ENCODE measurements at regions not wholly inside any gene's neighbourhood (a gene's known extent, or its start where the extent isn't known, plus 50 kb on each side); places are given as distances from the start of the nearest gene placed in this dataset.

- peak; percentile 91 for TF ChIP-seq ZNF362 (tag by site-specific recombination; IDR thresholded peaks at IDR 0.05)
- TF ChIP-seq KLF8 (tag by site-specific recombination; IDR thresholded peaks at IDR 0.05) = peak; percentile 92
- no peak for TF ChIP-seq ZNF19 (tag by site-specific recombination; IDR thresholded peaks at IDR 0.05; ENCODE audit: low read depth)
- TF ChIP-seq ZNF404 (tag by site-specific recombination; IDR thresholded peaks at IDR 0.05) = no peak
- TF ChIP-seq ZNF670 (tag by site-specific recombination; IDR thresholded peaks at IDR 0.05; ENCODE audit: low read depth) = no peak
- no peak for TF ChIP-seq ZNF704 (tag by site-specific recombination; IDR thresholded peaks at IDR 0.05)
- TF ChIP-seq ZNF391 (tag by site-specific recombination; IDR thresholded peaks at IDR 0.05; ENCODE audit: borderline replicate concordance, low read depth) = peak; percentile 100
- no peak for TF ChIP-seq YY1 (tag by site-specific recombination; IDR thresholded peaks at IDR 0.05)
- TF ChIP-seq ZNF266 (tag by site-specific recombination; IDR thresholded peaks at IDR 0.05; ENCODE audit: low read depth) = no peak
- TF ChIP-seq ZNF280C (tag by site-specific recombination; IDR thresholded peaks at IDR 0.05) = no peak
- peak; percentile 92 for TF ChIP-seq ZSCAN30 (tag by site-specific recombination; IDR thresholded peaks at IDR 0.05)
- peak; percentile 88 for TF ChIP-seq ZIC2 (tag by site-specific recombination; IDR thresholded peaks at IDR 0.05)
- no peak for TF ChIP-seq ZNF777 (tag by site-specific recombination; IDR thresholded peaks at IDR 0.05; ENCODE audit: borderline replicate concordance)
- peak; percentile 41; the same call in 1 of the 2 replicates for TF ChIP-seq ZBTB20 (tag by site-specific recombination; IDR thresholded peaks at IDR 0.05)
- no peak for TF ChIP-seq ZNF549 (tag by site-specific recombination; IDR thresholded peaks at IDR 0.05)
- TF ChIP-seq GLI2 (tag by site-specific recombination; IDR thresholded peaks at IDR 0.05; ENCODE audit: borderline replicate concordance, low read depth) = peak; percentile 78
- peak; percentile 94 for TF ChIP-seq ZNF639 (tag by site-specific recombination; IDR thresholded peaks at IDR 0.05)
- TF ChIP-seq ZNF623 (tag by site-specific recombination; IDR thresholded peaks at IDR 0.05) = peak; percentile 12; the same call in 1 of the 2 replicates
- TF ChIP-seq SCRT2 (tag by site-specific recombination; IDR thresholded peaks at IDR 0.05) = no peak
- TF ChIP-seq PATZ1 (tag by site-specific recombination; IDR thresholded peaks at IDR 0.05) = peak; percentile 82
- peak; percentile 92 for TF ChIP-seq KLF7 (tag by site-specific recombination; IDR thresholded peaks at IDR 0.05; ENCODE audit: borderline replicate concordance)
- TF ChIP-seq ATF2 (tag by site-specific recombination; IDR thresholded peaks at IDR 0.05; ENCODE audit: low read depth) = peak; percentile 71
- 0 out of 2 replicates have a peak, but pooled peaks have one; percentile 29 for TF ChIP-seq ZSCAN4 (tag by site-specific recombination; IDR thresholded peaks at IDR 0.05)
- TF ChIP-seq ZNF10 (tag by site-specific recombination; IDR thresholded peaks at IDR 0.05) = peak; percentile 71; the same call in 1 of the 2 replicates
- peak; percentile 97 for TF ChIP-seq ZNF600 (tag by site-specific recombination; IDR thresholded peaks at IDR 0.05)
- TF ChIP-seq ZNF132 (tag by site-specific recombination; IDR thresholded peaks at IDR 0.05; ENCODE audit: borderline replicate concordance) = no peak
- TF ChIP-seq SCRT1 (tag by site-specific recombination; IDR thresholded peaks at IDR 0.05; ENCODE audit: borderline replicate concordance) = peak; percentile 84
- TF ChIP-seq TCF7L2 (IDR thresholded peaks at IDR 0.05; ENCODE audit: borderline replicate concordance, low read depth, low read length) = no peak
Observed at GRCh38 chr19:28425046-28425931, 787.7 kb downstream of the UQCRFS1 start (continued).
